Pancreas (tissue), 10 donors: ENCODE measurements at regions not wholly inside any gene's neighbourhood (a gene's known extent, or its start where the extent isn't known, plus 50 kb on each side); places are given as distances from the start of the nearest gene placed in this dataset.
"Not testable (repeated sequence)": the region's sequence is repeated elsewhere in the genome, so short reads cannot be mapped to it uniquely, and the experiment has no call there.

ENCODE experiments used
- ATAC-seq, 4 donors: fragments of 200-7000 bp; cut with Tn5 transposase; one replicate each; pipeline versions ENCODE4 v1.8.0 to v1.9.1; 2020; ENCODE audit warnings: mild to moderate bottlenecking in 4 of 4, moderate library complexity in 4 of 4
- DNase-seq, 6 donors: peaks; one replicate each; pipeline ENCODE4 v3.0.0-alpha.2; 2020
- FAIRE-seq: peaks from 2 replicates; lab custom pipeline; 2012; peaks lifted over from hg19 to GRCh38; lab: Jason Lieb, UNC
- H3K27ac ChIP-seq, 4 donors: fragments of 200-600 bp; sonication (generic); 1 replicate in 3 of 4; 2 replicates in 1 of 4; pipeline versions ENCODE4 v1.5.0 to v1.8.0; 2020
- H3K27me3 ChIP-seq, 4 donors: fragments of 200-600 bp; one replicate each; pipeline ENCODE4 v1.8.0; 2021
- H3K36me3 ChIP-seq, 3 donors: fragments of 200-600 bp; sonication (generic) in 1 of 3; one replicate each; pipeline versions ENCODE4 v1.5.0 to v1.8.0; 2020 to 2021
- H3K4me1 ChIP-seq, 3 donors: fragments of 200-600 bp; one replicate each; pipeline ENCODE4 v1.8.0; 2021
- H3K4me3 ChIP-seq, 4 donors: fragments of 200-600 bp; sonication (generic) in 2 of 4; one replicate each; pipeline versions ENCODE4 v1.5.0 to v1.8.0; 2020 to 2021
- H3K9me3 ChIP-seq, 4 donors: fragments of 200-600 bp; one replicate each; pipeline ENCODE4 v1.8.0; 2021
- CTCF ChIP-seq, 4 donors: fragments of 200-600 bp; sonication (generic) in 3 of 4; IDR thresholded peaks; one replicate each; pipeline versions ENCODE4 v1.5.0 to v1.8.0; 2021; ENCODE audit warnings: antibody characterized with exemption in 4 of 4
- WGBS, 2 donors: extraction: QIAGEN DNeasy Blood & Tissue Kit; methylation state at CpG; one replicate each; pipeline ENCODE4 v1.1.7; 2013; 5-methylcytosine and 5-hydroxymethylcytosine counted together
- intact Hi-C, 3 donors: fragments of 100-400 bp; cut with DNase I; formaldehyde crosslinking; loops; one replicate each; pipeline versions ENCODE4 v1.11.1 to v1.14.2; 2022
- donor health status: healthy with polysubstance abuse.
- donor health status: DM: no; HTN: no; CAD: no; lungs with moderate emphysema.
- donor health status: DM: no; HTN: no; CAD: no.
- donor health status: control.
- donor health status: control.
- donor health status: Bipolar disorder and iron deficiency.
- donor health status: DM: yes; HTN: yes; CAD: no.
- donor health status: DM: no; HTN: no; CAD: no.
- donor health status: DM: no; HTN: no; CAD: no.
- donor health status: DM: yes; HTN: yes; CAD: no.

- Histone ChIP-seq H3K36me3 (no peaks in the 10 kb centered on the region), H3K9me3 (no peaks in the 10 kb centered on the region), H3K27me3 (peaks cover 0 to 10% (median 2%) of the 10 kb centered on the region in 4 donors), H3K4me3 (no peak overlapping the region), H3K4me1 (no peaks in the 10 kb centered on the region), H3K27ac (no peak overlapping the region)
- intact Hi-C loops, result no loop called here
- no peak for TF ChIP-seq CTCF (IDR thresholded peaks at IDR 0.05)
- no peak for ATAC-seq
- no peak for DNase-seq
- 67 to 79% methylated on average over 14 of the region's 14 CpGs for WGBS, 2 donors
- no peak for FAIRE-seq
Measured at GRCh38 chr18:78247615-78248289, 731.9 kb upstream of the SALL3 start.

DNA sequence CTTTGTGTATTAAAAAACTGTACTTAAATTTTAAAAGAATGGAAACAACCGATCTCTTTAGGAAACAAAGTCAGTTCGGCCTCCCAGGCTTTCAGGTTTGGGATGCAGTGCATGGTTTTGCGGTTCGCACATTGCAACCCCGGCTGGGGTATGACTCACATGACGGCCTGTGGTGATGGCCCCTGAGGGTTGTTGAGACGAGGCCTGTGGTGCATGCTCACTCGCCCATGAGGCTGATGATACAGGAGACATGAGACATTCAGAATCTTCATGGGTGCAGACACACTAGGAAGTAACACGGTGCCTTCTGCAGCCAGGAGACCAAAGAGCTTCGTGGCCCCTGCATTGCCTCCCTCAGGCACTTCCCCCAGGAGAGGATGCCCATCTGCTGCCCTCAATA is 724.6 kb upstream of the SALL3 start:
- intact Hi-C loops, result no loop called here
- Histone ChIP-seq H3K4me3 (no peak overlapping the region), H3K27me3 (peaks cover 0 to 7% (median 0%) of the 10 kb centered on the region in 4 donors), H3K4me1 (no peaks in the 10 kb centered on the region), H3K36me3 (no peaks in the 10 kb centered on the region), H3K27ac (no peak overlapping the region), H3K9me3 (no peaks in the 10 kb centered on the region)
- WGBS, 2 donors, result 72 to 82% methylated on average over 10 of the region's 10 CpGs
- no peak for FAIRE-seq
- DNase-seq, result no peak
- ATAC-seq, result no peak
- TF ChIP-seq CTCF (IDR thresholded peaks at IDR 0.05), result no peak

DNA sequence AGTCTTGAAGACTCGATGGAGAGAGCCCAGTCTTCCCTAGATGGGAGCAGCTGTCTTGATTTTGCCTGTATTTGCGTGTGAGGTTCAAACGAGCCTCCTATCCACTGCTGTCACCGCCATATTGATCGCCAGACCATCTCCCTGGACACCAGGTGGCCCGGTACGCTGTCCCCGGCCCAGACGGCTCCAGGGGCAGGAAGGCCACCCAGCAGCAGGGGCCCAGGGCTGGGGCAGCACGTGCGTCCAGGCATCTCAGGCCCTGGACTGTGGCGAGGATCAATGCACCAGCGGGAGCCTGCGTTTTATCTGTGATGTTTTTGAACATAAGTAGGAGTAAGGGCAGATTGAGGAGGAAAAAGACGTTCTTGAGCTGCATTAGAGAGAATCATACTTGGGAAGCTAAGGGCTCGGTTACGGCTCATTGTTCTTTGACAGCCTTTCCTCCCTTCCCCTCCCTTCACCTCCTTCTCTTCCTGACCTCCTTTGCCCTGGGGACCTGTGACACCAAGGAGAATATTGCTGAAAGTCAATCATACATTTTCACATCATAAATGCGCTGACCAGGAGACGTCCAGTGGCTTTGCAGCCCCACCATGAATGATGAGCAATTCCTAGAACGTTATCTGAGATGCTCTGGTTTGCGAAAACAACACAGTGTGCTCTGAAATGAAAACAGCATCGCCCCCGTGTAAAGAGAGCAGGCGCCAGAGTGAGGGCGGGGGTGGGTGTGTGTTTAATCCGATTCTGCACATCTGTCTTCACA is 711.2 kb upstream of the SALL3 start:
- no peak for FAIRE-seq
- H3K4me3 ChIP-seq, result no peak overlapping the region
- H3K9me3 ChIP-seq, result no peaks in the 10 kb centered on the region
- H3K4me1 ChIP-seq, result no peaks in the 10 kb centered on the region
- no peak overlapping the region for H3K27ac ChIP-seq
- no peak for ATAC-seq
- no peaks in the 10 kb centered on the region for H3K36me3 ChIP-seq
- whole genome bisulfite sequencing, 2 donors, result 62 to 70% methylated on average over 26 of the region's 26 CpGs
- no peaks in the 10 kb centered on the region for H3K27me3 ChIP-seq
- no peak for TF ChIP-seq CTCF (IDR thresholded peaks at IDR 0.05)
- intact Hi-C loops, result no loop called here
- no peak for DNase-seq

GRCh38 chr18:78271790-78272189 is 707.8 kb upstream of the SALL3 start:
- H3K4me3 ChIP-seq, result no peak overlapping the region
- no peaks in the 10 kb centered on the region for H3K9me3 ChIP-seq
- ATAC-seq (no peak), FAIRE-seq (no peak), DNase-seq (no peak)
- H3K4me1 ChIP-seq, result no peaks in the 10 kb centered on the region
- no peak for TF ChIP-seq CTCF (IDR thresholded peaks at IDR 0.05)
- intact Hi-C loops, result no loop called here
- no peaks in the 10 kb centered on the region for H3K27me3 ChIP-seq
- no peaks in the 10 kb centered on the region for H3K36me3 ChIP-seq
- WGBS, 2 donors, result 54 to 64% methylated on average over 9 of the region's 9 CpGs
- no peak overlapping the region for H3K27ac ChIP-seq

DNA sequence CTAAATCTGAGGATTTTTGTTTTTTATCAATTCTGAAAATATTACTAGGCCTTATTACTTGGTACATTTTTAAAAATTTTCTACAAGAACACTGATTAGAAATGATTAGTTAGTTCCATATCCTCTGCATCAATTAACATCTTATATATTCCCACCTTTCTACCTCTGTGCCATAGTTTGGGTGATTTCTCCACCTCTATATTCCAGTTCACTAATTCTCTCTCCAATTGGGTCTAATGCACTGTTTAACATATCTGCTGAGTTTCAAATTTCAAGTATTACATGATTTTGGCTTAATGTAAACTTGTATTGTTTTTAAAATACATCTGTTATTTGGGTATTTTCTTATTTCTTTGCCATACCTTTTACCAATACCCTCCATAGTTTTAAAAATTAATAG is 705.7 kb upstream of the SALL3 start:
- no peaks in the 10 kb centered on the region for H3K27me3 ChIP-seq
- TF ChIP-seq CTCF (IDR thresholded peaks at IDR 0.05), result no peak
- H3K27ac ChIP-seq, result no peak overlapping the region
- no peaks in the 10 kb centered on the region for H3K36me3 ChIP-seq
- no peak for FAIRE-seq
- no peak overlapping the region for H3K4me3 ChIP-seq
- no peaks in the 10 kb centered on the region for H3K9me3 ChIP-seq
- ATAC-seq, result no peak
- no peak for DNase-seq
- no peaks in the 10 kb centered on the region for H3K4me1 ChIP-seq
- intact Hi-C loops, result no loop called here

- WGBS, 2 donors, result 63 to 81% methylated on average over 7 of the region's 7 CpGs
Measured at GRCh38 chr18:78283425-78283824, 696.2 kb upstream of the SALL3 start.

More at GRCh38 chr18:78283425-78283824, 696.2 kb upstream of the SALL3 start:
- H3K36me3 ChIP-seq, ATAC-seq, FAIRE-seq, H3K9me3 ChIP-seq, H3K4me1 ChIP-seq, DNase-seq, H3K27ac ChIP-seq, intact Hi-C loops, H3K27me3 ChIP-seq, H3K4me3 ChIP-seq: not testable (repeated sequence)
